CD4-positive, alpha-beta T cell treated with Interleukin-21 for 1 hour (primary cell): ENCODE measurements at regions not wholly inside any gene's neighbourhood (a gene's known extent, or its start where the extent isn't known, plus 50 kb on each side); places are given as distances from the start of the nearest gene placed in this dataset.

Source experiments
- DNase-seq: peaks from one replicate; pipeline ENCODE4 v3.0.0-alpha.2; 2020

GRCh38 chrX:134716620-134717012 is 58.3 kb upstream of the PLAC1 start:
- DNase-seq = no peak

GRCh38 chrX:134715930-134716619 is 57.8 kb upstream of the PLAC1 start:
- no peak for DNase-seq

DNA sequence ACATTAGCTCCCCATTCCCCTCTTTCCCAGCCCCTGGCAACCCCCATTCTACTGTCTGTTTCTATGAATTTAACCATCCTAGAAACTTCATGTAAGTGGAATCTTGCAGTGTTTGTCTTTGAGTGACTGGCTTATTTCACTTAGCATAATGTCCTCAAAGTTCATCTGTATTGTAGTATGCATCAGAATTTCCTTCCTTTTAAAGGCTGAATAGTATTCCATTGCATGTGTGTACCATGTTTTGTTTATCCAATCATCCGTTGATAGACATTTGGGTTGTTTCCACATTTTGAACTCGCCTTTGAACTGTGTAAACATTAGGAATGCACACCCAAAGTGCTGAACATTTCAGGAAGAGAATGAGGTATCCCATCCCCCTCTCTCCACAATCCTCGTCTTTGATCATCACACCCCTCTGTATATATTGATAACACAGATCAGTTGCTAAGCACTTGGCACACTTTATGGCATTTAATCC is 56.4 kb upstream of the PLAC1 start:
- DNase-seq = no peak

GRCh38 chrX:134713618-134714107 is 55.4 kb upstream of the PLAC1 start:
- DNase-seq = no peak

- DNase-seq = no peak
These were observed 54.0 kb upstream of the PLAC1 start for GRCh38 chrX:134712272-134712671.

DNA sequence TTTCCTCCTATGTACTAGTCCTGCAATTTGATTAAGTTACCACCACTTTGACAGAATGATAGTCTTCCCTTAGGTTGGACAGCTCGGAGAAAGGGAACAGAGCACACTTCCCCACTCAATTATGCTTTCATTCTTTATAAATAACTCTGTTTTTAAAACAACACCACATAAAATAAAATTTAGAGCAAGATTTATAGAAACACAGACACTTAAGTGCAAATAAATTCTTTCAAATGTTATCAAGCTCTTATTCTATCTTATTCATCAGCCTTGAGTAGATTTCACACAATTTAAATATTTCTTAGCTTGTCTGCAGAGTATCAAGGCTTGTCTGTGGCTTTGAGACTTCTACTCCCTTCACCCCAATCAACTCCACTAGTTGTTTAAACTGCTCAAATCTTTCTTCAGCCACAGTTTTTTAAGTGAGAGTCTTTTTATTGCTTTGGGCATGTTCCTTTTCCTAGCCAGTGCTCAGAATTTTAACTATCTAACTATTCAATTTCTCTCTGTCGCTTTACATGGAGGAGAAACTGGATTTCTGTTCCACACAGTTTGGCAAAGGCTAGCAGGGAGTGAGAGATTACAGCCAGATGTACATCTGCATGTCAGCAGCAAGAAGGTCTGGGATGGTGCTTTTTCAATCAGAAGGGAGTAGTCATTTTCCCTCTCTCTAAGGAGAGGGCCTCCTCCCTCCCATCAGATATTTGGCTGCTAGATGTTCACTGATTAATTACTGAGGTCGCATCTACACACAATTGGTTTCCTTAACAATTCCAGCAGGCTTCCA is 53.1 kb upstream of the PLAC1 start:
- no peak for DNase-seq
